Ectodermal cell (in vitro differentiated cells): ENCODE measurements at regions not wholly inside any gene's neighbourhood (a gene's known extent, or its start where the extent isn't known, plus 50 kb on each side); places are given as distances from the start of the nearest gene placed in this dataset.

Source experiments
- H3K27ac ChIP-seq: 2 replicates; pipeline ENCODE4 v1.7.0; 2013; ENCODE audit warnings: mild to moderate bottlenecking, low read depth, low read length; ENCODE audit not compliant: insufficient read depth, poor library complexity, severe bottlenecking
- H3K27me3 ChIP-seq: 2 replicates; pipeline ENCODE4 v1.7.0; 2013; ENCODE audit warnings: mild to moderate bottlenecking, low read length; ENCODE audit not compliant: insufficient read depth, control insufficient read depth, poor library complexity, severe bottlenecking
- H3K36me3 ChIP-seq: one replicate; pipeline ENCODE4 v1.7.0; 2013; ENCODE audit warnings: low read length; ENCODE audit not compliant: control insufficient read depth, insufficient read depth
- H3K4me1 ChIP-seq: one replicate; pipeline ENCODE4 v1.7.0; 2013; ENCODE audit warnings: low read length; ENCODE audit not compliant: control insufficient read depth, insufficient read depth
- H3K4me3 ChIP-seq: 2 replicates; pipeline ENCODE4 v1.7.0; 2013; ENCODE audit warnings: low read depth, low read length, control low read depth; ENCODE audit not compliant: insufficient read depth
- H3K9me3 ChIP-seq: 2 replicates; pipeline ENCODE4 v1.7.0; 2013; ENCODE audit warnings: mild to moderate bottlenecking, low read length, moderate library complexity; ENCODE audit not compliant: control insufficient read depth
- WGBS, 2 experiments: methylation state at CpG; one replicate each; pipeline ENCODE4 v1.1.7; 2013; ENCODE audit warnings: missing lambda C conversion rate in 2 of 2; 5-methylcytosine and 5-hydroxymethylcytosine counted together

DNA sequence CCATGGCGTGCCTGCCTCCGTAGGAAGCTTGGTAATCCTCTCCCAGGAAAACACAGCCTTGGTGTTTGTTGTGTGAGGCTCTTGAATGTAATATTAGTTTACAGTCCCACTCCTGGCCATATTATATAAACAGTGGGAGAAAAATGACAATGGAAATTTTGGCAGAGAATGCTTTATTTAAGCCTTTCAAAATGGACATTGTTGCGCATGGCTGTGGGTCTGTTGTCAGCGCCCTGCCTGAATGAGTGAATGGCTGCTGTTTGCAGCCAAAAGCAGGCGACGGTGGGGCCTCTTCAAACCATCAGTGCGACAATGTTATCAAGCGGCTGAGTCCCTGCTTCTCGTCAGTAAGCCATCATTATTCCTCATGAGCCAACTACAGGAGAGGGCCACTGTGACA, 201.8 kb upstream of the RMST start:
- Histone ChIP-seq H3K27ac (no peak overlapping the region), H3K27me3 (no peaks in the 10 kb centered on the region), H3K4me3 (no peak overlapping the region), H3K4me1 (peaks cover 7% of the 10 kb centered on the region), H3K9me3 (no peaks in the 10 kb centered on the region), H3K36me3 (no peaks in the 10 kb centered on the region)
- WGBS, 2 experiments, result 83 to 86% methylated on average over 8 to 9 of the region's 9 CpGs

DNA sequence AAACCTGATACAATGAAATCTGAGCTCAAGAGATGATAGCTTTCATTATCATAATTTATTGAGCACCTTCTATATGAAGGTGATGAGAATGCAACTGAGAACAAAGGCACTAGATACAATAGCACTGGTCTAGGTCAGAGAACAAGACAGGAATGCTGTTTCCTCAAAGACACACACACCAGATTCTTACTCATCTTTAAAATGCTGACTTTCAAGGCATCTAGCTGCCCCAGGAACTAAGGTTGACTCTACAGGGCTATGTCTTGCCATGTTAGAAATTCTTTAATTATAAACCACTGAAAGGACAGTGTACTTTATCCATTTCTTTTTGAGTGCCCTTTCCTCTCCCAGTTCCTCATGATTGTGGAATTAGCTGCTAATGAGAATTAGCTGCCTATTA, 195.4 kb upstream of the RMST start:
- no peaks in the 10 kb centered on the region for H3K27me3 ChIP-seq
- H3K36me3 ChIP-seq, result peaks cover 6% of the 10 kb centered on the region
- H3K4me3 ChIP-seq, result no peak overlapping the region
- H3K27ac ChIP-seq, result no peak overlapping the region
- H3K9me3 ChIP-seq, result no peaks in the 10 kb centered on the region
- H3K4me1 ChIP-seq, result no peaks in the 10 kb centered on the region

DNA sequence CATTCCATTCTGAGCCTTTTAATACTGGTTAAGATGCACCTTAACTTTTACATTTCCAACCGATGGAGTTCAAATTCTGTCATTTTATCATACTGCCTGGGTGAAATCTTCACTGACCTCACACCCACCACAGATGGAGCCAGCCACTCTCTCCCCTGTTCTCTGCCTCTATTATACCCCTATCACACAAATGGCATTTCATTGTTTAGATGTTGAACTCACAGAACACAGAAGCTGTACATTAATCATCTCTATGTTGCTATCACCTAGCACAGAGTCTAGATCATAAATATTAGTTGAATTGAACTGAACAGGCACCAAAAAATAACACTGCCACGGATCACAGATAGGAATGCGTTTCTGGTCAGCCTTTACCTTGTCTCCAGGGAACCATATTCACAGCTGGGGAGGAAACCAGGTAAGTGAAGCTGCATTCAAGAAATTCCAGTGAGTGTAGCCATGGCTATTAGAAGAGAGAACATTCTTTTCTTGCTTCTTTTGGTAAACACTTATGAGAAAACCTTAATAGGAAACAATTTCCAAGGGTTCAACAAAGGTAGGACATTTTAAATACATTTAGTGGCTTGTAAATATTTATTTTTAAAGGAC, 194.9 kb upstream of the RMST start:
- Histone ChIP-seq H3K27ac (no peak overlapping the region), H3K27me3 (no peaks in the 10 kb centered on the region), H3K4me1 (no peaks in the 10 kb centered on the region), H3K4me3 (no peak overlapping the region), H3K36me3 (peaks cover 6% of the 10 kb centered on the region), H3K9me3 (no peaks in the 10 kb centered on the region)
- WGBS, 2 experiments, result 87 to 91% methylated on average over 3 of the region's 3 CpGs

DNA sequence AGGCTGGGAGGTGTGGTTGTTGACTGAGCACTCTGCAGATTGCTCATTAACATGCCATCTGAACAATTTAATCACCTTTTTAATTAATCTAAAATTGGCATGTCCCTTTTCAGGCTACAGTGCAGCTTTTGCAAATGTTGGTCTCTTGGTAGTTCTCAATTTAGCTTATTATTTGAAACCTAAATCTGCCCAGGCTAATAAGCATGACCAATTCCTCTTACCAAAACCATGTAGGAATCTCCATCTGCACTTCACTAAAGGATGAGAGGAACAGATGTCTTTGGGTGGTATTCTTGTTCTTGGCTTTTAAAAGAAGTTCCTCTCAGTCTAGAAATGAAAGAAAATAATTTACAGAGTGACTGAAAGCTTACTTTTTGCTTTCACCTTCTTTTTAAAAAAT, 190.1 kb upstream of the RMST start:
- Histone ChIP-seq H3K9me3 (no peaks in the 10 kb centered on the region), H3K36me3 (peaks cover 6% of the 10 kb centered on the region), H3K4me1 (peaks cover 29% of the 10 kb centered on the region), H3K4me3 (no peak overlapping the region), H3K27ac (no peak overlapping the region), H3K27me3 (no peaks in the 10 kb centered on the region)

DNA sequence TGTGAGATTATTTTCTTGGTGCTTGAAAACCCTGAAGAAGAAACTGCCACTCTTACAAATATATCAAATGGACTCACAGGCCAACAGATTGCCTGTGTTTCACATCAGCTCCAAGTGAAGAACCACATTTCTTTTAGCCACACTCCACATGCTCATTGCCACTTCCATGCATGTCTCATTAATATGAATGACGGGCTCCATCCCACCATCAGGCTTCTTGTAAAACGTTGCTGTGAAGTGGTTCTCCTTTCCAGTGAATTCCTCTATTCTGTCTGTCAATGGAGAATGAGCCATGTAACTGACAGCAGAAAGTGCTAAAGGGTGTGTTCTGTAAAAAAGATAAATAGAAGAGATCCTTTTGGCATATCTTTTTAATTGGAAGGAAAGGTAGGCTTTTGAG, 188.2 kb upstream of the RMST start:
- Histone ChIP-seq H3K27ac (peak overlapping the region; percentile 96), H3K9me3 (no peaks in the 10 kb centered on the region), H3K4me3 (no peak overlapping the region), H3K36me3 (no peaks in the 10 kb centered on the region), H3K4me1 (peaks cover 29% of the 10 kb centered on the region), H3K27me3 (no peaks in the 10 kb centered on the region)
- WGBS, 2 experiments, result 61 to 68% methylated on average over 2 of the region's 2 CpGs

DNA sequence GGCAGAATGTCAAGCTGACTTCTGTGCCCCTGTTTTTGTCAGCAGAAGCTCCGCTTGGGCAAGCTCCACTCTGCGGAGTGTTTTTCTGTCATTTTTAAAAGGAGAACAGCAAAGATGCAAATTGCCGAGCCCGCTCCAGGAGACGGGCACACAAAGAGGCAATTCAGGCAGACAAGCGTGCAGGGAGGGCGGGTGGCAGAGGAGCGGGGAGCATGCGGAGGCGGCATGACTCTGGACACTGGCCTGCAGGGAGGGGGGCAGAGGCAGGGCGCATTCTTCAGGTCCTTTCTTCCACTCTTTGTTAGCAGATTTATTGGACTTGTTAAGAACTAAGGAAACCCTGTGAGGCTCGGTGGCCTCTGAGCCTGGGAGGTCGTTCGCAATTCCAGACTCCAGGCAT, 187.3 kb upstream of the RMST start:
- WGBS, 2 experiments, result 9 to 10% methylated on average over 14 of the region's 14 CpGs
- Histone ChIP-seq H3K9me3 (no peaks in the 10 kb centered on the region), H3K27ac (peak overlapping the region; percentile 96), H3K27me3 (no peaks in the 10 kb centered on the region), H3K36me3 (no peaks in the 10 kb centered on the region), H3K4me1 (peaks cover 29% of the 10 kb centered on the region), H3K4me3 (no peak overlapping the region)

DNA sequence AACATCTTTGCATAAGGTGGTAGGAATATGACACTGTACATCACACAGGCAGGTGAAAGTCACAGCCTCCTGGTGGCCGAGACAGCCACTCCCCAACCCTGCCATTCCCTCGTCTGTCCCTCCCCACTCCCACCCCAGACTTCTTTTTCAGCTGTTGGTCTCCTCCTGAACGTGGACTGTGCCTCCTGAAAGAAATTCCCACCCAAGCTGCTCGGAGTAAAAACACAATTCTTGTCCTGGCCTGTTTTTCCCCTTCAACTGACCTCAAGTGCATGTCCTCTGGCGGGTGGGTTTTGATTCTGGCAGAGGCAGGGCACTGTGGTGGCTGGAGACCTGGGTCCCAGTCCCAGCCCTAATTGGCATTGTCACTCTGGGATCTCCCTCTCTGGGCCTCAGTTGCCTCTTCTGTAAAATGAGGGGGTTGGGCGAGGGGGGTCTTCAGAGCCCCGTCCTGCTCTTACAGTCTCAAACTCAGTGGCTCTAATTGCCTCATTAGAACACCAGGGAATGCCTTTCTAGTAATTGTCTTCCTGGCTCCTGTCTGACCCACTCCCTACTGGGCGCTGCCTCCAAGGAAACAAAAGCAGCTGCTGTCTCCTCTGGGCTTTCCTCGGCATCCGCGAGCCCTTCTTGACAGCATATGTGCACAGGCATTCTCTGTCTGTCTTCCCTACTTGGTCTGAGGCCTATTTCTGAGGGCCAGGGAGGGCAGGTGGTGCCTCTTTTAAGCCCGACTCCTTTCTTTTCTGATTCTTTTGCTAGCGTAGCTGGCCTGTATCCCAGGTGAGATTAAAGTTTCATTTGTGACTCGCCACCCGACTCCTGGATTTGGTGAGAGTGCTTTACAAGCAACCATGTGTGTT, 186.6 kb upstream of the RMST start:
- WGBS, 2 experiments, result 15 to 17% methylated on average over 15 of the region's 15 CpGs
- H3K9me3 ChIP-seq, result no peaks in the 10 kb centered on the region
- H3K4me1 ChIP-seq, result peaks cover 29% of the 10 kb centered on the region
- H3K27ac ChIP-seq, result peak overlapping the region; percentile 96
- no peaks in the 10 kb centered on the region for H3K36me3 ChIP-seq
- H3K4me3 ChIP-seq, result no peak overlapping the region
- no peaks in the 10 kb centered on the region for H3K27me3 ChIP-seq

DNA sequence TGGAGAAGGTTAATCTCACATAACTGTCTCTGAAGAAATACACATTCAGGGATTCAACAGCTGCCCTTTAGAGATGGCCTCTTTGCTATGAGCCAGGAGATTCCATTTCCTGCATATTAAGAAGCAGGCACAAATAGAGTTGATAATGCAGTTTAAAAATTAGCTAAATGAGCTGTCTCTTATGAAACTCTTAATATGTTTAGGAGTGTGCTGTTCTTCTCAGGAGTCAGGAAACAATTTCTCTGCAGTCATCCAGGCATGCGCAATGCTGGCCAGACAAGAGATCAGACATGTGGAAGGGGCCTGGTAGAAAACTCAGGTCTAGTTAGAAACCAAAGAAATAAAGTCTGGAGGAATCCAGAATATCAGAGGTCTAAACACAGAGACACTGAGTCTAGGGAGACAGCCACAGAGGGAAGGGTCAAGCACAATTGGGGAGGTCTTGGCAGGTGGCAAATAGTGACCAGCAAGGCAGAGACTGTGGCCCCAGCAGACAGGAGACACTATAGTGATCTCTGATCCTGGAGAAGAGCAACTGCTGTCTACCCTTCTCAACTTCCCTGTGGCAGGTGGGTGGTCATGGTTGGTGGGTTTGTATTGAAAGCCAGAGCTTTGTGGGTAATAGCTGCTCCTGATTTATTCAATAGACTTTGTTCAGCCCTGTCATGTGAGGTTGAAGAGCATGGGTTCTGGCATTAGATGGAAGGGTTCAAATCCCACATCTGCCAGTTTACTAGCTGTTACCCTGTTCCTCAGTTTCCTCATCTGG, 185.8 kb upstream of the RMST start:
- H3K27me3 ChIP-seq, result no peaks in the 10 kb centered on the region
- H3K27ac ChIP-seq, result peak overlapping the region; percentile 96
- H3K9me3 ChIP-seq, result no peaks in the 10 kb centered on the region
- no peak overlapping the region for H3K4me3 ChIP-seq
- WGBS, 2 experiments, result 91 to 92% methylated on average over 1 of the region's 1 CpG
- H3K4me1 ChIP-seq, result peaks cover 29% of the 10 kb centered on the region
- H3K36me3 ChIP-seq, result no peaks in the 10 kb centered on the region

DNA sequence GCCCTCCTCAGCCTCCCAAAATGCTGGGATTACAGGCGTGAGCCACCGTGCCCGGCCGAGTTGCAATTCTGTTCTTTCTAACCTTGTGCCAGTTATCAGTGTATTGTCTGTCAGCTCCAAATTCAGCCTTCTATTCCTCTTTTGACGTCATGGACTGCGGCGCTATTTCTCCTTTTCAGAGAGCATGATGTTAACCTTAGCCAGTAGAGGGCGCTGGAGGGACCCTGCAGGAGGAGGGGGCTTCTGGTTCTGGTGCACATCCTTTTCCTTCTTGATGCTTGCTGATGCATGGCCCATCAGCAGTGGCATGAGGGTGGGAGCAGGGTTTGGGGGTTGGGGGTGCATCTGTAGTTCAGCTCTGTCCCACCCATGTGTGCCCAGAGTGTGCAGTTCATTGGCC, 179.3 kb upstream of the RMST start:
- Histone ChIP-seq H3K27ac (no peak overlapping the region), H3K36me3 (no peaks in the 10 kb centered on the region), H3K27me3 (no peaks in the 10 kb centered on the region), H3K4me1 (peaks cover 3% of the 10 kb centered on the region), H3K4me3 (no peak overlapping the region), H3K9me3 (no peaks in the 10 kb centered on the region)
- 82 to 87% methylated on average over 8 of the region's 8 CpGs for WGBS, 2 experiments

DNA sequence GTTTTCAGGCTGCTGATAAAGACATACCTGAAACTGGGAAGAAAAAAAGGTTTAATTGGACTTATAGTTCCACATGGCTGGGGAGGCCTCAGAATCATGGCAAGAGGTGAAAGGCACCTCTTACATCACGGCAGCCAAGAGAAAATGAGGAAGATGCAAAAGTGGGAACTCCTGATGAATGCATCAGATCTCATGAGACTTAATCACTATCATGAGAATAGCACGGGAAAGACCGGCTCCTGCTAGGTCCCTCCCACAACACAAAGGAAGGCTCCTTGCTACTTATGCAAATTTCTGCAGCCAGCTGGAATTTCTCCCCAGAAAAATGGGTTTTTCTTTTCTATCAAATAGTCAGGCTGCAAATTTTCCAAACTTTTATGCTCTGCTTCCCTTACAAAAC, 174.1 kb upstream of the RMST start:
- 80% methylated on average over 3 of the region's 3 CpGs for WGBS, 2 experiments
- Histone ChIP-seq H3K4me1 (peaks cover 3% of the 10 kb centered on the region), H3K9me3 (no peaks in the 10 kb centered on the region), H3K27ac (no peak overlapping the region), H3K27me3 (no peaks in the 10 kb centered on the region), H3K36me3 (no peaks in the 10 kb centered on the region), H3K4me3 (no peak overlapping the region)
